Head of caudate nucleus (tissue), 42 donors: ENCODE measurements at regions not wholly inside any gene's neighbourhood (a gene's known extent, or its start where the extent isn't known, plus 50 kb on each side); places are given as distances from the start of the nearest gene placed in this dataset.
"Not testable (repeated sequence)": the region's sequence is repeated elsewhere in the genome, so short reads cannot be mapped to it uniquely, and the experiment has no call there.

Experiments used
- DNase-seq, 42 donors: peaks; one replicate each; pipeline versions ENCODE4 v3.0.0 to v3.0.0-alpha.2; 2020 to 2021; ENCODE audit warnings: mixed read lengths in 7 of 42
- intact Hi-C: fragments of 100-400 bp; cut with DNase I; formaldehyde crosslinking; loops from one replicate; pipeline ENCODE4 v1.15.0; 2022

- DNase-seq, result peak in 40 of 42 donors; percentile 2 to 73 (median 34)
- intact Hi-C loops, result not testable (repeated sequence)
Observed at GRCh38 chr15:32536507-32537172, 56.6 kb upstream of the GOLGA8N start.

- intact Hi-C loops, DNase-seq: not testable (repeated sequence)
Observed at GRCh38 chr15:32536057-32536493, 57.2 kb upstream of the GOLGA8N start.

- intact Hi-C loops, DNase-seq: not testable (repeated sequence)
Observed at GRCh38 chr15:32535150-32535898, 57.9 kb upstream of the GOLGA8N start.

GRCh38 chr15:32522900-32523299 lies 67.5 kb upstream of the GOLGA8O start:
- intact Hi-C loops, DNase-seq: not testable (repeated sequence)

GRCh38 chr15:32522421-32522820 lies 67.0 kb upstream of the GOLGA8O start:
- intact Hi-C loops, DNase-seq: not testable (repeated sequence)

GRCh38 chr15:32518976-32519375 lies 63.5 kb upstream of the GOLGA8O start:
- DNase-seq, intact Hi-C loops: not testable (repeated sequence)

GRCh38 chr15:32518013-32518412 lies 62.6 kb upstream of the GOLGA8O start:
- intact Hi-C loops, result not testable (repeated sequence)
- DNase-seq, result peak in 2 of 42 donors; percentile 14 to 28

GRCh38 chr15:32516954-32517353 lies 61.5 kb upstream of the GOLGA8O start:
- intact Hi-C loops, result not testable (repeated sequence)

GRCh38 chr15:32513378-32513777 lies 57.9 kb upstream of the GOLGA8O start:
- intact Hi-C loops, DNase-seq: not testable (repeated sequence)

More at GRCh38 chr15:32516954-32517353, 61.5 kb upstream of the GOLGA8O start:
- DNase-seq, result not testable (repeated sequence)

GRCh38 chr15:32510027-32510426 lies 54.6 kb upstream of the GOLGA8O start:
- intact Hi-C loops, DNase-seq: not testable (repeated sequence)

- DNase-seq, intact Hi-C loops: not testable (repeated sequence)
Observed at GRCh38 chr15:32508081-32508480, 52.6 kb upstream of the GOLGA8O start.

GRCh38 chr15:32506787-32507186 lies 51.4 kb upstream of the GOLGA8O start:
- intact Hi-C loops, DNase-seq: not testable (repeated sequence)

GRCh38 chr15:32505633-32506032 lies 50.2 kb upstream of the GOLGA8O start:
- intact Hi-C loops, result not testable (repeated sequence)

More at GRCh38 chr15:32505633-32506032, 50.2 kb upstream of the GOLGA8O start:
- not testable (repeated sequence) for DNase-seq
